Neural cell (in vitro differentiated cells): ENCODE measurements at regions not wholly inside any gene's neighbourhood (a gene's known extent, or its start where the extent isn't known, plus 50 kb on each side); places are given as distances from the start of the nearest gene placed in this dataset.
"Not testable (repeated sequence)": the region's sequence is repeated elsewhere in the genome, so short reads cannot be mapped to it uniquely, and the experiment has no call there.

ENCODE experiments used
- H2AFZ ChIP-seq: fragments of 200-600, 300-800 bp; sonication (generic), shearing (Covaris generic); 2 replicates; pipeline ENCODE4 v1.6.0; 2014; ENCODE audit warnings: low read depth, mild to moderate bottlenecking, antibody characterized with exemption, low read length, moderate library complexity
- H3F3A ChIP-seq: fragments of 200-600 bp; shearing (Covaris generic); 2 replicates; pipeline ENCODE4 v1.6.1; 2016; ENCODE audit warnings: mild to moderate bottlenecking, moderate library complexity, mixed read lengths, antibody characterized with exemption, low read length; ENCODE audit not compliant: insufficient read depth, poor library complexity, severe bottlenecking
- H3K27ac ChIP-seq: fragments of 200-600, 300-800 bp; sonication (generic), shearing (Covaris generic); 2 replicates; pipeline ENCODE4 v1.5.1; 2014; ENCODE audit warnings: mild to moderate bottlenecking, low read length, moderate library complexity
- H3K27me3 ChIP-seq: fragments of 300-800, 200-600 bp; sonication (generic), shearing (Covaris generic); 2 replicates; pipeline ENCODE4 v1.6.0; 2014; ENCODE audit warnings: mild to moderate bottlenecking, low read depth, low read length, moderate library complexity; ENCODE audit not compliant: insufficient read depth
- H3K36me3 ChIP-seq: fragments of 300-800, 200-600 bp; sonication (generic), shearing (Covaris generic); 2 replicates; pipeline ENCODE4 v1.5.1; 2014; ENCODE audit warnings: mild to moderate bottlenecking, antibody characterized with exemption, low read length, moderate library complexity; ENCODE audit not compliant: insufficient read depth
- H3K4me2 ChIP-seq: fragments of 300-800, 200-600 bp; sonication (generic), shearing (Covaris generic); 2 replicates; pipeline ENCODE4 v1.6.0; 2014; ENCODE audit warnings: mild to moderate bottlenecking, low read length
- H3K4me3 ChIP-seq: fragments of 300-800, 200-600 bp; sonication (generic), shearing (Covaris generic); 2 replicates; pipeline ENCODE4 v1.5.1; 2014; ENCODE audit warnings: mild to moderate bottlenecking, low read length, moderate library complexity
- H3K79me2 ChIP-seq: fragments of 200-600 bp; shearing (Covaris generic); replicated peaks from 2 replicates; pipeline ENCODE4 v1.6.0; 2014; ENCODE audit warnings: mild to moderate bottlenecking, low read length, moderate library complexity; ENCODE audit not compliant: insufficient read depth
- H3K9ac ChIP-seq: fragments of 300-800, 200-600 bp; sonication (generic), shearing (Covaris generic); 2 replicates; pipeline ENCODE4 v1.6.1; 2016; ENCODE audit warnings: mild to moderate bottlenecking, low read length, mixed read lengths
- H3K9me2 ChIP-seq: fragments of 200-600 bp; shearing (Covaris generic); 2 replicates; pipeline ENCODE4 v1.6.1; 2016; ENCODE audit warnings: mild to moderate bottlenecking, low read length, mixed read lengths; ENCODE audit not compliant: insufficient read depth
- H3K9me3 ChIP-seq: fragments of 200-600, 300-800 bp; sonication (generic), shearing (Covaris generic); 2 replicates; pipeline ENCODE4 v1.6.1; 2016; ENCODE audit warnings: mild to moderate bottlenecking, mixed run types, low read length, moderate library complexity, mixed read lengths
- H4K20me1 ChIP-seq: fragments of 200-600 bp; shearing (Covaris generic); 2 replicates; pipeline ENCODE4 v1.6.1; 2016; ENCODE audit warnings: mild to moderate bottlenecking, mixed run types; ENCODE audit not compliant: insufficient read depth
- EP300 ChIP-seq: fragments of 450-650 bp; conservative IDR thresholded peaks from 2 replicates; pipeline ENCODE4 v1.6.1; 2014; ENCODE audit warnings: antibody characterized with exemption, mild to moderate bottlenecking, moderate library complexity; ENCODE audit not compliant: poor library complexity, severe bottlenecking
- EZH2 ChIP-seq: fragments of 200-600, 300-800 bp; shearing (Covaris generic), sonication (generic); IDR thresholded peaks from 2 replicates; pipeline ENCODE4 v1.6.1; 2014; ENCODE audit warnings: antibody characterized with exemption, low read length, borderline replicate concordance, mild to moderate bottlenecking; ENCODE audit not compliant: insufficient read depth, poor library complexity, severe bottlenecking
- MXI1 ChIP-seq: fragments of 450-650 bp; conservative IDR thresholded peaks from 2 replicates; pipeline ENCODE4 v1.6.1; 2014; ENCODE audit warnings: antibody characterized with exemption, mild to moderate bottlenecking; ENCODE audit not compliant: poor library complexity, severe bottlenecking
- POLR2AphosphoS5 ChIP-seq: IDR thresholded peaks from 2 replicates; pipeline ENCODE4 v1.6.1; 2012
- RAD21 ChIP-seq: fragments of 450-650 bp; conservative IDR thresholded peaks from 2 replicates; pipeline ENCODE4 v1.6.1; 2014; ENCODE audit warnings: antibody characterized with exemption, mild to moderate bottlenecking, moderate library complexity
- REST ChIP-seq: IDR thresholded peaks from 2 replicates; pipeline ENCODE4 v1.6.1; 2012; ENCODE audit warnings: borderline replicate concordance
- SMC3 ChIP-seq: fragments of 450-650 bp; conservative IDR thresholded peaks from 2 replicates; pipeline ENCODE4 v1.6.1; 2014; ENCODE audit warnings: antibody characterized with exemption, mild to moderate bottlenecking, moderate library complexity; ENCODE audit not compliant: poor library complexity
- TAF1 ChIP-seq: IDR thresholded peaks from 2 replicates; pipeline ENCODE4 v1.6.1; 2012; ENCODE audit warnings: low read depth
- TF ChIP-seq, protein P1 (sequence below): fragments of 450-650 bp; IDR thresholded peaks from 2 replicates; pipeline ENCODE4 v1.5.1; 2014; ENCODE audit warnings: antibody characterized with exemption, mild to moderate bottlenecking, moderate library complexity; ENCODE audit not compliant: poor library complexity, severe bottlenecking

- not testable (repeated sequence) for H3K27ac ChIP-seq, H3K4me2 ChIP-seq, H3K9me2 ChIP-seq, H3K27me3 ChIP-seq, H3K36me3 ChIP-seq, H3K4me3 ChIP-seq, H3K9ac ChIP-seq, H3K9me3 ChIP-seq, H3F3A ChIP-seq, H2AFZ ChIP-seq, H3K79me2 ChIP-seq, H4K20me1 ChIP-seq
These were observed 401.9 kb upstream of the SLC30A5 start for GRCh38 chr5:68691874-68692273.

- no peaks in the 10 kb centered on the region for H3K27me3 ChIP-seq
- H3K4me2 ChIP-seq: no peak overlapping the region
- no peaks in the 10 kb centered on the region for H3K9me3 ChIP-seq
- no peak overlapping the region for H3K4me3 ChIP-seq
- no peaks in the 10 kb centered on the region for H4K20me1 ChIP-seq
- no peak overlapping the region for H3K27ac ChIP-seq
- TF ChIP-seq REST (no peak), EZH2 (no peak), SMC3 (no peak), TAF1 (no peak), EP300 (no peak), MXI1 (no peak), POLR2AphosphoS5 (no peak), RAD21 (no peak)
- TF ChIP-seq, protein P1, sequence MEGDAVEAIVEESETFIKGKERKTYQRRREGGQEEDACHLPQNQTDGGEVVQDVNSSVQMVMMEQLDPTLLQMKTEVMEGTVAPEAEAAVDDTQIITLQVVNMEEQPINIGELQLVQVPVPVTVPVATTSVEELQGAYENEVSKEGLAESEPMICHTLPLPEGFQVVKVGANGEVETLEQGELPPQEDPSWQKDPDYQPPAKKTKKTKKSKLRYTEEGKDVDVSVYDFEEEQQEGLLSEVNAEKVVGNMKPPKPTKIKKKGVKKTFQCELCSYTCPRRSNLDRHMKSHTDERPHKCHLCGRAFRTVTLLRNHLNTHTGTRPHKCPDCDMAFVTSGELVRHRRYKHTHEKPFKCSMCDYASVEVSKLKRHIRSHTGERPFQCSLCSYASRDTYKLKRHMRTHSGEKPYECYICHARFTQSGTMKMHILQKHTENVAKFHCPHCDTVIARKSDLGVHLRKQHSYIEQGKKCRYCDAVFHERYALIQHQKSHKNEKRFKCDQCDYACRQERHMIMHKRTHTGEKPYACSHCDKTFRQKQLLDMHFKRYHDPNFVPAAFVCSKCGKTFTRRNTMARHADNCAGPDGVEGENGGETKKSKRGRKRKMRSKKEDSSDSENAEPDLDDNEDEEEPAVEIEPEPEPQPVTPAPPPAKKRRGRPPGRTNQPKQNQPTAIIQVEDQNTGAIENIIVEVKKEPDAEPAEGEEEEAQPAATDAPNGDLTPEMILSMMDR: no peak
- H3F3A ChIP-seq: no peaks in the 10 kb centered on the region
- no peaks in the 10 kb centered on the region for H3K9me2 ChIP-seq
- H3K79me2 ChIP-seq: no peaks in the 10 kb centered on the region
- H2AFZ ChIP-seq: no peak overlapping the region
- no peaks in the 10 kb centered on the region for H3K36me3 ChIP-seq
- no peak overlapping the region for H3K9ac ChIP-seq
These were observed 395.5 kb upstream of the SLC30A5 start for GRCh38 chr5:68698025-68698940.

- H3K27me3 ChIP-seq: no peaks in the 10 kb centered on the region
- no peaks in the 10 kb centered on the region for H3K9me3 ChIP-seq
- H3K4me2 ChIP-seq: no peak overlapping the region
- no peaks in the 10 kb centered on the region for H3F3A ChIP-seq
- H3K79me2 ChIP-seq: no peaks in the 10 kb centered on the region
- H3K9ac ChIP-seq: no peak overlapping the region
- no peak overlapping the region for H2AFZ ChIP-seq
- no peaks in the 10 kb centered on the region for H3K36me3 ChIP-seq
- no peaks in the 10 kb centered on the region for H3K9me2 ChIP-seq
- H3K4me3 ChIP-seq: no peak overlapping the region
- H4K20me1 ChIP-seq: no peaks in the 10 kb centered on the region
- TF ChIP-seq REST (no peak), MXI1 (no peak), RAD21 (no peak), SMC3 (no peak), EP300 (no peak), POLR2AphosphoS5 (no peak), TAF1 (no peak), EZH2 (no peak)
- TF ChIP-seq, protein P1: no peak
- no peak overlapping the region for H3K27ac ChIP-seq
These were observed 393.8 kb upstream of the SLC30A5 start for GRCh38 chr5:68699966-68700365.
